ENCODE measurements at regions not wholly inside any gene's neighbourhood (a gene's known extent, or its start where the extent isn't known, plus 50 kb on each side); places are given as distances from the start of the nearest gene placed in this dataset.
"Not testable (repeated sequence)": the region's sequence is repeated elsewhere in the genome, so short reads cannot be mapped to it uniquely, and the experiment has no call there.

DNA sequence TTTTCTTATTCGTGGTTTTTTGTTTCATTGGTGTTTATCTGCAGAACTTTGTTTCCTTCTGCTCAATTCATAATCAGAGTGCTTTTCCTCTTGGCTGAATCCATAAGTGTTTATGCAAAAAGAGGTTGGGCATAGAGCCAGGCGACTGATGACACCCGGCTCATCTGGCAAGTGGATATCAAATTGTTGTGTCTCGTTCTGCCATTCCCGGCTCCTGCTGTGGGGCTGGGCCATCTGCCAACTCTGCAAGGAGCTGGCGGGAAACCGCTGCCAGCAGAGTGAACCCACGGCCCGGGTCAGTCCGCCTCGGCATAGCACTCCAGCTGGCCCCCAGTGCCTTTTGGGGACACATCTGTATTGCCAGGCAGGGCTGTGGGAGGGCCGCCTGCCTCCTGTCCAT, 83.0 kb upstream of the ROPN1B start:
- TF ChIP-seq, protein P1, sequence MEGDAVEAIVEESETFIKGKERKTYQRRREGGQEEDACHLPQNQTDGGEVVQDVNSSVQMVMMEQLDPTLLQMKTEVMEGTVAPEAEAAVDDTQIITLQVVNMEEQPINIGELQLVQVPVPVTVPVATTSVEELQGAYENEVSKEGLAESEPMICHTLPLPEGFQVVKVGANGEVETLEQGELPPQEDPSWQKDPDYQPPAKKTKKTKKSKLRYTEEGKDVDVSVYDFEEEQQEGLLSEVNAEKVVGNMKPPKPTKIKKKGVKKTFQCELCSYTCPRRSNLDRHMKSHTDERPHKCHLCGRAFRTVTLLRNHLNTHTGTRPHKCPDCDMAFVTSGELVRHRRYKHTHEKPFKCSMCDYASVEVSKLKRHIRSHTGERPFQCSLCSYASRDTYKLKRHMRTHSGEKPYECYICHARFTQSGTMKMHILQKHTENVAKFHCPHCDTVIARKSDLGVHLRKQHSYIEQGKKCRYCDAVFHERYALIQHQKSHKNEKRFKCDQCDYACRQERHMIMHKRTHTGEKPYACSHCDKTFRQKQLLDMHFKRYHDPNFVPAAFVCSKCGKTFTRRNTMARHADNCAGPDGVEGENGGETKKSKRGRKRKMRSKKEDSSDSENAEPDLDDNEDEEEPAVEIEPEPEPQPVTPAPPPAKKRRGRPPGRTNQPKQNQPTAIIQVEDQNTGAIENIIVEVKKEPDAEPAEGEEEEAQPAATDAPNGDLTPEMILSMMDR (IDR thresholded peaks at IDR 0.05; ENCODE audit: low read depth, low read length, poor library complexity, severe bottlenecking) = not testable (repeated sequence)
- not testable (repeated sequence) for TF ChIP-seq EZH2phosphoT487 (IDR thresholded peaks at IDR 0.05; ENCODE audit: borderline replicate concordance, low read length)
